Panc1 (cell line): ENCODE measurements at regions not wholly inside any gene's neighbourhood (a gene's known extent, or its start where the extent isn't known, plus 50 kb on each side); places are given as distances from the start of the nearest gene placed in this dataset.
A peak's percentile ranks its signal among the peaks of the same experiment; 100 is the strongest.

ENCODE experiments used
- ATAC-seq: fragments of 200-7000 bp; cut with Tn5 transposase; 2 replicates; pipeline ENCODE4 v1.9.1; 2020; ENCODE audit warnings: mild to moderate bottlenecking, moderate library complexity
- BruUV-seq: library from RNA; stranded (reverse); fragments of 400-500 nt; replicated peaks from 2 replicates; lab custom pipeline; 2021; lab: Mats Ljungman, UMichigan
- CTCF ChIA-PET: fragments of 300-600 bp; sonication (Branson Sonifier 250); formaldehyde crosslinking; loops from one replicate; lab custom pipeline; 2022; ENCODE audit warnings: antibody characterized with exemption; lab: Charles Lee
- POLR2A ChIA-PET: fragments of 300-600 bp; sonication (Branson Sonifier 250); formaldehyde crosslinking; loops from one replicate; lab custom pipeline; 2022; ENCODE audit warnings: antibody characterized with exemption; lab: Charles Lee
- DNase-seq: peaks from one replicate; pipeline ENCODE4 v3.0.0-alpha.2; 2010; ENCODE audit warnings: low read depth, low spot score
- H3K27ac ChIP-seq: 2 replicates; pipeline ENCODE4 v1.5.1; 2011; ENCODE audit warnings: mild to moderate bottlenecking, low read length, inconsistent platforms
- H3K27me3 ChIP-seq: fragments of 200-500 bp; sonication (Bioruptor generic); 2 replicates; pipeline ENCODE4 v1.6.0; 2014; ENCODE audit warnings: low read length, inconsistent platforms; ENCODE audit not compliant: control insufficient read depth, insufficient read depth
- H3K36me3 ChIP-seq: fragments of 200-500 bp; sonication (Bioruptor generic); 2 replicates; pipeline ENCODE4 v1.5.1; 2014; ENCODE audit warnings: inconsistent platforms, mild to moderate bottlenecking, low read length, moderate library complexity; ENCODE audit not compliant: control insufficient read depth, insufficient read depth
- H3K4me1 ChIP-seq: 2 replicates; pipeline ENCODE4 v1.5.1; 2011; ENCODE audit warnings: inconsistent platforms, mild to moderate bottlenecking, low read length, moderate library complexity; ENCODE audit not compliant: control insufficient read depth, insufficient read depth
- H3K4me3 ChIP-seq, 2 experiments: 2 replicates each; pipeline ENCODE4 v1.5.1; 2011 to 2012; ENCODE audit warnings: low read depth in 2 of 2, low read length in 2 of 2, mild to moderate bottlenecking in 2 of 2, inconsistent platforms in 1 of 2, moderate library complexity in 1 of 2
- H3K9me3 ChIP-seq: fragments of 200-500 bp; sonication (Bioruptor generic); 2 replicates; pipeline ENCODE4 v1.5.1; 2014; ENCODE audit warnings: low read depth, mild to moderate bottlenecking, inconsistent platforms, low read length, moderate library complexity; ENCODE audit not compliant: control insufficient read depth, insufficient read depth
- CTCF ChIP-seq: fragments of 450-650 bp; IDR thresholded peaks from 2 replicates; pipeline ENCODE4 v1.5.1; 2017; ENCODE audit warnings: mild to moderate bottlenecking
- POLR2AphosphoS5 ChIP-seq: IDR thresholded peaks from 2 replicates; pipeline ENCODE4 v1.6.1; 2012; ENCODE audit warnings: mild to moderate bottlenecking, low read depth, low read length, moderate library complexity
- REST ChIP-seq, 2 experiments: IDR thresholded peaks; 2 replicates each; pipeline ENCODE4 v1.6.1; 2011 to 2012; ENCODE audit warnings: low read depth in 2 of 2, control low read depth in 1 of 2, low read length in 1 of 2, mild to moderate bottlenecking in 1 of 2, moderate library complexity in 1 of 2; ENCODE audit not compliant: insufficient read depth in 1 of 2
- SIN3A ChIP-seq: IDR thresholded peaks from 2 replicates; pipeline ENCODE4 v1.6.1; 2012; ENCODE audit warnings: low read depth, mild to moderate bottlenecking, low read length, moderate library complexity, borderline replicate concordance; ENCODE audit not compliant: insufficient read depth
- in situ Hi-C: cut with HindIII; loops from 2 replicates; pipeline ENCODE4 v1.10.0; 2016; ENCODE audit warnings: low sequenced_read_pairs, low pct_unique_long_range_greater_than_20kb
- intact Hi-C: fragments of 100-400 bp; cut with micrococcal nuclease; formaldehyde crosslinking; loops from one replicate; pipeline ENCODE4 v1.10.0; 2022; ENCODE audit not compliant: unreplicated experiment

DNA sequence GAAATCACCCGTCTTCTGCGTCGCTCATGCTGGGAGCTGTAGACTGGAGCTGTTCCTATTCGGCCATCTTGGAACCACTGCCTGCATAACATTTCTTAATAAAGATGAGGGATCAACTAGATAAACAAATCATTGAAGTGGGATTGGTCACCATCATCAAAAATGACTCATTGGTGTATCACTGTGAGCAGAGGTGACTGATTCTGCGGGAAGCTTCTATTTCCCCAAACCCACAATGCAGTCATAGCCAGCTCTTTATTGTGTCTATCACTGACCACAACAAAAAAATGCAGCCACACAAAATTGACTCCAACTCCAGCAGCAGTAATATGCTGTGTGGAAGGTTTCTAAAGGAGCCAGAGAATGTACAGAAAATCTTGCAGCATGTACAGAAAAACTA is 630.7 kb upstream of the HS6ST1 start:
- Histone ChIP-seq H3K4me1 (no peaks in the 10 kb centered on the region), H3K27ac (no peak overlapping the region), H3K27me3 (no peaks in the 10 kb centered on the region), H3K9me3 (no peaks in the 10 kb centered on the region), H3K36me3 (no peaks in the 10 kb centered on the region), H3K4me3 (no peak overlapping the region)
- no peak for ATAC-seq
- in situ Hi-C loops (no loop called here), intact Hi-C loops (no loop called here)
- no peak for DNase-seq
- TF ChIP-seq REST (IDR thresholded peaks at IDR 0.05; ENCODE audit: insufficient read depth in 1 of 2, low read depth in 2 of 2, low read length in 1 of 2) (no peak), SIN3A (no peak), CTCF (no peak)
- no TSS peak for BruUV-seq
- ChIA-PET CTCF (no interaction called here), POLR2A (no interaction called here)

DNA sequence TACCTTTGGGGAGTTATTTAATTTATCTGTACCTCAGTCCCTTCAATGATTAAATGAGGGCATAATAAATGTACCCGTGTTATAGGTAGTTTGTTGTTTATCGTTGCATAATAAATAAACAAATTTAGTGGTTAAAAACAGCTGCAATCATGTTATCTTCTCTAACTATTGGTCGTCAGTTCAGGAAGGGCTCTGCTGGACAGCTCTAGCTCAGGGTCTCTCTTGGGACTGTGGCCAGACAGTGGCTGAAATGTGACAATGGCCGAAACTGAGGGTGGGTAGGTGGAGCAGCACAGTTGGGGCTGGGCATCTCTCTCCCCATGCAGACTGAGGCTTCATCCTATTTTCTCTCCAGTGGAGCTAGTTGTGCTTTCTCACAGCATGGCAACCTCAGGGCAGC is 632.1 kb upstream of the HS6ST1 start:
- BruUV-seq, result no TSS peak
- intact Hi-C loops, result no loop called here
- CTCF ChIA-PET, result no interaction called here

More for the DNA sequence above, 632.1 kb upstream of the HS6ST1 start:
- Histone ChIP-seq H3K36me3 (no peaks in the 10 kb centered on the region), H3K4me1 (no peaks in the 10 kb centered on the region), H3K9me3 (no peaks in the 10 kb centered on the region), H3K27me3 (no peaks in the 10 kb centered on the region), H3K27ac (no peak overlapping the region), H3K4me3 (no peak overlapping the region)
- in situ Hi-C loops, result no loop called here
- DNase-seq, result no peak
- ATAC-seq, result no peak
- TF ChIP-seq POLR2AphosphoS5, result no peak
- peak in 1 of 2 experiments; percentile 41; a peak in 1 of 4 replicates for TF ChIP-seq REST (IDR thresholded peaks at IDR 0.05; ENCODE audit: insufficient read depth in 1 of 2, low read depth in 2 of 2, low read length in 1 of 2)
- POLR2A ChIA-PET, result no interaction called here
